ENCODE measurements at regions not wholly inside any gene's neighbourhood (a gene's known extent, or its start where the extent isn't known, plus 50 kb on each side); places are given as distances from the start of the nearest gene placed in this dataset.

GRCh38 chr9:79284081-79284480, 287.7 kb upstream of the TLE4 start:
- H2BK12ac ChIP-seq (ENCODE audit: low read depth, low read length) = no peak overlapping the region
- no peaks in the 10 kb centered on the region for H3K9me3 ChIP-seq (ENCODE audit: insufficient read depth in 2 of 2, low read depth in 1 of 2, low read length in 1 of 2)
- H3K4me3 ChIP-seq (ENCODE audit: extremely low read depth in 1 of 4, insufficient read depth in 2 of 4, low read depth in 3 of 4, low read length in 4 of 4) = no peak overlapping the region
- no peak overlapping the region for H3K4ac ChIP-seq (replicated peaks; ENCODE audit: insufficient read length, low read depth, low read length)
- H3K36me3 ChIP-seq (ENCODE audit: control insufficient read depth in 2 of 4, insufficient read depth in 4 of 4, low read length in 3 of 4) = no peaks in the 10 kb centered on the region
- no peak overlapping the region for H2BK15ac ChIP-seq (ENCODE audit: low read length)
- H3K56ac ChIP-seq (replicated peaks; ENCODE audit: insufficient read length, low read depth, low read length) = no peak overlapping the region
- no peak overlapping the region for H4K5ac ChIP-seq (ENCODE audit: insufficient read length, low read depth, low read length)
- ChIA-PET POLR2A (ENCODE audit: partially characterized antibody) (no interaction called here), CTCF (ENCODE audit: partially characterized antibody) (interaction anchor here (1.1 to 1.5 kb wide), 2 partner anchors 30 to 845 kb away, joined by 3 to 4 read pairs; no protein-coding TSS in a partner anchor)
- H3K27ac ChIP-seq (ENCODE audit: low read depth, low read length) = no peak overlapping the region
- no peaks in the 10 kb centered on the region for H3K79me2 ChIP-seq (ENCODE audit: control insufficient read depth in 1 of 2, insufficient read depth in 2 of 2, low read length in 2 of 2)
- no peaks in the 10 kb centered on the region for H3K79me1 ChIP-seq (ENCODE audit: low read depth, low read length)
- no peak overlapping the region for H3K23ac ChIP-seq (ENCODE audit: insufficient read length)
- no peak overlapping the region for H3K18ac ChIP-seq (ENCODE audit: extremely low read depth, low read length)
- H3K9ac ChIP-seq (replicated peaks in 1 of 4; ENCODE audit: extremely low read depth in 1 of 4, low read depth in 3 of 4, low read length in 3 of 4) = no peak overlapping the region
- no peaks in the 10 kb centered on the region for H3K27me3 ChIP-seq (replicated peaks in 1 of 4; ENCODE audit: control insufficient read depth in 3 of 4, extremely low read depth in 1 of 4, insufficient read depth in 3 of 4, low read length in 3 of 4)
- H3K14ac ChIP-seq (ENCODE audit: insufficient read length) = no peak overlapping the region
- no peaks in the 10 kb centered on the region for H4K20me1 ChIP-seq (replicated peaks in 1 of 2; ENCODE audit: control insufficient read depth in 1 of 2, insufficient read depth in 2 of 2, low read length in 2 of 2)
- H4K91ac ChIP-seq (replicated peaks; ENCODE audit: insufficient read length, low read length) = no peak overlapping the region
- peaks cover 0 to 6% (median 1%) of the 10 kb centered on the region in 4 experiments; a peak in 3 of 7 replicates for H3K4me1 ChIP-seq (replicated peaks in 1 of 4; ENCODE audit: control insufficient read depth in 3 of 4, insufficient read depth in 4 of 4, low read length in 3 of 4)
- H2BK20ac ChIP-seq (ENCODE audit: low read length) = no peak overlapping the region
- no peak overlapping the region for H2AK5ac ChIP-seq (ENCODE audit: low read depth, low read length)
- no peak overlapping the region for H2AFZ ChIP-seq (ENCODE audit: low read length)
- H3K4me2 ChIP-seq (ENCODE audit: insufficient read depth in 1 of 2, low read depth in 2 of 2, low read length in 2 of 2) = no peak overlapping the region
- no peak for DNase-seq (ENCODE audit: low read depth in 1 of 2, low spot score in 2 of 2)
- no peak overlapping the region for H2BK5ac ChIP-seq (ENCODE audit: low read depth, low read length)
- no peaks in the 10 kb centered on the region for H3K23me2 ChIP-seq (ENCODE audit: low read depth, low read length)
- no peak overlapping the region for H4K8ac ChIP-seq (ENCODE audit: extremely low read depth, insufficient read depth, low read length)
- H2BK120ac ChIP-seq (replicated peaks; ENCODE audit: low read depth, low read length) = no peak overlapping the region
- FAIRE-seq = no peak
- TF ChIP-seq SRF (IDR thresholded peaks at IDR 0.05; ENCODE audit: low read depth, low read length) (no peak), BACH1 (IDR thresholded peaks at IDR 0.05; ENCODE audit: low read length) (no peak), POLR2A (IDR thresholded peaks at IDR 0.05; ENCODE audit: control extremely low read depth in 1 of 2, low read depth in 2 of 2, low read length in 2 of 2) (no peak), FOSL1 (IDR thresholded peaks at IDR 0.05; ENCODE audit: insufficient read depth, low read depth, low read length) (no peak), RXRA (IDR thresholded peaks at IDR 0.05; ENCODE audit: insufficient read depth, low read depth, low read length) (no peak), POU5F1 (IDR thresholded peaks at IDR 0.05; ENCODE audit: low read depth, low read length) (no peak), SUZ12 (IDR thresholded peaks at IDR 0.05; ENCODE audit: low read length) (no peak), JUND (IDR thresholded peaks at IDR 0.05; ENCODE audit: low read length) (no peak), TCF12 (IDR thresholded peaks at IDR 0.05; ENCODE audit: low read depth, low read length) (no peak), ASH2L (IDR thresholded peaks at IDR 0.05; ENCODE audit: low read length) (no peak), JUN (IDR thresholded peaks at IDR 0.05; ENCODE audit: low read depth, low read length) (no peak), RNF2 (IDR thresholded peaks at IDR 0.05; ENCODE audit: borderline replicate concordance, low read depth, low read length, missing control alignments, poor library complexity, severe bottlenecking) (no peak), TAF7 (optimal IDR thresholded peaks at IDR 0.05; ENCODE audit: borderline replicate concordance, low read depth, low read length) (no peak), CTBP2 (IDR thresholded peaks at IDR 0.05; ENCODE audit: borderline replicate concordance, insufficient read depth, insufficient read length, low read length) (no peak), RAD21 (IDR thresholded peaks at IDR 0.05 in 1 of 2, conservative IDR thresholded peaks at IDR 0.05 in 1 of 2; ENCODE audit: low read depth in 2 of 2, low read length in 2 of 2) (no peak), CBX8 (IDR thresholded peaks at IDR 0.05; ENCODE audit: borderline replicate concordance, low read depth, low read length) (no peak)
